Common myeloid progenitor, CD34-positive (primary cell): ENCODE measurements at regions not wholly inside any gene's neighbourhood (a gene's known extent, or its start where the extent isn't known, plus 50 kb on each side); places are given as distances from the start of the nearest gene placed in this dataset.

Experiments used
- CTCF ChIA-PET: fragments of 350-600 bp; sonication (Branson Sonifier 250); formaldehyde crosslinking; loops from one replicate; lab custom pipeline; 2021; ENCODE audit warnings: antibody characterized with exemption; lab: Charles Lee
- POLR2A ChIA-PET: fragments of 350-600 bp; sonication (Branson Sonifier 250); formaldehyde crosslinking; loops from one replicate; lab custom pipeline; 2021; ENCODE audit warnings: antibody characterized with exemption; lab: Charles Lee
- DNase-seq, 3 donors: peaks; one replicate each; pipeline versions ENCODE4 v3.0.0 to v3.0.0-alpha.2; 2013
- H3K27ac ChIP-seq, 2 experiments: 1 replicate in 1 of 2; 2 replicates in 1 of 2; pipeline ENCODE4 v1.7.0; 2013; ENCODE audit warnings: inconsistent platforms in 2 of 2, low read length in 2 of 2, mild to moderate bottlenecking in 2 of 2, low read depth in 1 of 2, moderate library complexity in 1 of 2; ENCODE audit not compliant: severe bottlenecking in 2 of 2, insufficient read depth in 1 of 2, poor library complexity in 1 of 2
- H3K27me3 ChIP-seq, 5 experiments: replicated peaks in 2 of 5; 1 replicate in 3 of 5; 2 replicates in 2 of 5; pipeline versions ENCODE4 v1.6.1 to v1.7.0; 2013; ENCODE audit warnings: low read length in 4 of 5, mild to moderate bottlenecking in 2 of 5, moderate library complexity in 2 of 5, inconsistent platforms in 1 of 5; ENCODE audit not compliant: insufficient read depth in 5 of 5, control insufficient read depth in 4 of 5
- H3K36me3 ChIP-seq, 4 experiments: 1 replicate in 2 of 4; 2 replicates in 2 of 4; pipeline versions ENCODE4 v1.6.1 to v1.7.0; 2013; ENCODE audit warnings: low read length in 3 of 4, control low read depth in 1 of 4, mild to moderate bottlenecking in 1 of 4; ENCODE audit not compliant: control insufficient read depth in 4 of 4, insufficient read depth in 4 of 4
- H3K4me1 ChIP-seq, 4 experiments: 1 replicate in 3 of 4; 2 replicates in 1 of 4; pipeline versions ENCODE4 v1.6.1 to v1.7.1; 2013; ENCODE audit warnings: low read length in 3 of 4, mild to moderate bottlenecking in 3 of 4, control low read depth in 1 of 4, inconsistent platforms in 1 of 4, moderate library complexity in 1 of 4; ENCODE audit not compliant: control insufficient read depth in 4 of 4, insufficient read depth in 4 of 4; ENCODE audit errors: control extremely low read depth in 1 of 4
- H3K4me3 ChIP-seq, 7 experiments: 1 replicate in 4 of 7; 2 replicates in 3 of 7; pipeline versions ENCODE4 v1.5.1 to v1.7.0; 2013; ENCODE audit warnings: mild to moderate bottlenecking in 7 of 7, low read length in 6 of 7, moderate library complexity in 6 of 7, inconsistent platforms in 2 of 7, low read depth in 2 of 7, control low read depth in 1 of 7; ENCODE audit not compliant: insufficient read depth in 4 of 7, control insufficient read depth in 1 of 7; ENCODE audit errors: extremely low read depth in 1 of 7
- H3K9me3 ChIP-seq, 5 experiments: 1 replicate in 4 of 5; 2 replicates in 1 of 5; pipeline versions ENCODE4 v1.6.1 to v1.7.1; 2013; ENCODE audit warnings: low read length in 4 of 5, mild to moderate bottlenecking in 2 of 5, inconsistent platforms in 1 of 5, low read depth in 1 of 5, moderate library complexity in 1 of 5; ENCODE audit not compliant: control insufficient read depth in 4 of 5, insufficient read depth in 2 of 5; ENCODE audit errors: control extremely low read depth in 1 of 5
- WGBS: methylation state at CpG from one replicate; pipeline ENCODE4 v1.1.5; 2013; ENCODE audit not compliant: insufficient coverage; 5-methylcytosine and 5-hydroxymethylcytosine counted together

GRCh38 chr1:4139646-4140045 lies 239.6 kb upstream of the C1orf174 start:
- peaks cover 0 to 7% (median 0%) of the 10 kb centered on the region in 5 experiments for H3K9me3 ChIP-seq
- H3K4me1 ChIP-seq, result peaks cover 0 to 7% (median 0%) of the 10 kb centered on the region in 4 experiments
- POLR2A ChIA-PET, result no interaction called here
- DNase-seq, result no peak
- 97% methylated on average over 5 of the region's 8 CpGs for WGBS
- H3K36me3 ChIP-seq, result no peaks in the 10 kb centered on the region
- H3K4me3 ChIP-seq, result no peak overlapping the region
- CTCF ChIA-PET, result no interaction called here
- no peak overlapping the region for H3K27ac ChIP-seq
- peaks cover 0 to 41% (median 0%) of the 10 kb centered on the region in 5 experiments for H3K27me3 ChIP-seq

- Histone ChIP-seq H3K4me3 (no peak overlapping the region), H3K27me3 (peaks cover 0 to 41% (median 0%) of the 10 kb centered on the region in 5 experiments), H3K4me1 (peaks cover 0 to 7% (median 0%) of the 10 kb centered on the region in 4 experiments), H3K36me3 (no peaks in the 10 kb centered on the region), H3K27ac (no peak overlapping the region), H3K9me3 (peaks cover 0 to 7% (median 0%) of the 10 kb centered on the region in 5 experiments)
- POLR2A ChIA-PET, result no interaction called here
- CTCF ChIA-PET, result no interaction called here
- no peak for DNase-seq
- 33% methylated on average over 13 of the region's 13 CpGs for WGBS
Observed at GRCh38 chr1:4140241-4140640, 240.2 kb upstream of the C1orf174 start.

- 89% methylated on average over 6 of the region's 9 CpGs for WGBS
- ChIA-PET POLR2A (no interaction called here), CTCF (no interaction called here)
- Histone ChIP-seq H3K27ac (no peak overlapping the region), H3K4me1 (peaks cover 0 to 7% (median 0%) of the 10 kb centered on the region in 4 experiments), H3K9me3 (peaks cover 0 to 7% (median 0%) of the 10 kb centered on the region in 5 experiments), H3K36me3 (no peaks in the 10 kb centered on the region), H3K27me3 (peaks cover 0 to 41% (median 0%) of the 10 kb centered on the region in 5 experiments), H3K4me3 (no peak overlapping the region)
- no peak for DNase-seq
Observed at GRCh38 chr1:4140821-4141220, 240.7 kb upstream of the C1orf174 start.

- no peak overlapping the region for H3K27ac ChIP-seq
- 99% methylated on average over 5 of the region's 6 CpGs for WGBS
- POLR2A ChIA-PET, result no interaction called here
- peaks cover 0 to 20% (median 0%) of the 10 kb centered on the region in 5 experiments for H3K27me3 ChIP-seq
- no peaks in the 10 kb centered on the region for H3K36me3 ChIP-seq
- H3K4me3 ChIP-seq, result no peak overlapping the region
- no peaks in the 10 kb centered on the region for H3K4me1 ChIP-seq
- CTCF ChIA-PET, result no interaction called here
- H3K9me3 ChIP-seq, result no peaks in the 10 kb centered on the region
- no peak for DNase-seq
Observed at GRCh38 chr1:4144349-4144971, 244.4 kb upstream of the C1orf174 start.

DNA sequence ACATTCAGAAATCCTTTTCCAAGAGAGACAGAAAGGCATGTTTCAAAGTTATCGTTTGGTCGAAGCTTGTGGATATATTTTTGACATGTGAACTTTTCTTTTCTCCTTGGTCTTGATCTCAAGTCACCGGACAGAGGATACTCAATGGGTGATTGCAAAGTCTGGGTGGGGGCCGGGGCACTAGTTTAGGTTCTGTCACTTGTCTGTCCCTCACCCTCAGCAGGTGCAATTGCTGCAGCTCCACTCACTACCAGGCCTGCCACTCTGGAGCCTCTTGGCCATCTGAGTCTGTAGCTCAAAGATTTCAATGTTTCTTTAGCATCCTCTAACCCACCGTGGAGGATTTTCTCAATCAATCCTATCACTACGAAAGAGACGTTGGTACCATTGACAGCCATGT lies 246.0 kb upstream of the C1orf174 start:
- DNase-seq, result no peak
- CTCF ChIA-PET, result no interaction called here
- Histone ChIP-seq H3K36me3 (no peaks in the 10 kb centered on the region), H3K4me1 (no peaks in the 10 kb centered on the region), H3K9me3 (no peaks in the 10 kb centered on the region), H3K4me3 (no peak overlapping the region), H3K27me3 (peaks cover 0 to 11% (median 3%) of the 10 kb centered on the region in 5 experiments), H3K27ac (no peak overlapping the region)
- POLR2A ChIA-PET, result no interaction called here
- WGBS, result 91% methylated on average over 5 of the region's 7 CpGs

- no peaks in the 10 kb centered on the region for H3K4me1 ChIP-seq
- CTCF ChIA-PET, result no interaction called here
- 93% methylated on average over 2 of the region's 5 CpGs for WGBS
- no peak overlapping the region for H3K27ac ChIP-seq
- H3K4me3 ChIP-seq, result no peak overlapping the region
- peaks cover 0 to 11% (median 3%) of the 10 kb centered on the region in 5 experiments for H3K27me3 ChIP-seq
- POLR2A ChIA-PET, result no interaction called here
- H3K9me3 ChIP-seq, result no peaks in the 10 kb centered on the region
- DNase-seq, result no peak
- H3K36me3 ChIP-seq, result no peaks in the 10 kb centered on the region
Observed at GRCh38 chr1:4146614-4147013, 246.5 kb upstream of the C1orf174 start.

DNA sequence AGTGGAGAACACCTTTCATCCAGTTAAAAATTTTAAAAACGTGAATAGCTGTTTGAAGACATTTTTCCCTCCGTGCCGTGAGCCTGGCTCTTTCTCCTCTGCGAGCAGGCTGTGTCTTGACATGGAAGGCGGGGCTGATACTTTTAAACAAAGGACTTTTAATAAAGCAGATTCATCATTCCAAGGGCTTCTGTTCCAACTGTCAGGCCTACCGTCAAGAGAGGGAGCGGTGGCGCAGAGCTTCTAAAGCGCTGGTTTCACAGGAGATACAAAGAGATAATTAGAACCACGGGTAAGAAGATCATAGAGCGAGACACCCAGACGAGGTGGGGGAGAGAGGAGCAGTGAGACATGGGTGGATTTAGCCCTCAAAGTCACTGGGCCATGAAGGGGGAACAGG lies 247.4 kb upstream of the C1orf174 start:
- POLR2A ChIA-PET, result no interaction called here
- DNase-seq, result no peak
- 82% methylated on average over 7 of the region's 12 CpGs for WGBS
- Histone ChIP-seq H3K4me3 (no peak overlapping the region), H3K27ac (no peak overlapping the region), H3K9me3 (no peaks in the 10 kb centered on the region), H3K27me3 (peaks cover 0 to 11% (median 3%) of the 10 kb centered on the region in 5 experiments), H3K4me1 (no peaks in the 10 kb centered on the region), H3K36me3 (no peaks in the 10 kb centered on the region)
- CTCF ChIA-PET, result no interaction called here
